SK-N-SH (cell line): ENCODE measurements at regions not wholly inside any gene's neighbourhood (a gene's known extent, or its start where the extent isn't known, plus 50 kb on each side); places are given as distances from the start of the nearest gene placed in this dataset.

Experiments
- POLR2AphosphoS5 ChIP-seq: IDR thresholded peaks from 2 replicates; pipeline ENCODE4 v1.6.1; 2012; ENCODE audit warnings: low read depth, low read length
- RAD21 ChIP-seq: IDR thresholded peaks from 2 replicates; pipeline ENCODE4 v1.6.1; 2012; ENCODE audit warnings: mild to moderate bottlenecking, low read length
- ZBTB33 ChIP-seq: IDR thresholded peaks from 2 replicates; pipeline ENCODE4 v1.4.0; 2012; ENCODE audit warnings: low read depth, borderline replicate concordance

DNA sequence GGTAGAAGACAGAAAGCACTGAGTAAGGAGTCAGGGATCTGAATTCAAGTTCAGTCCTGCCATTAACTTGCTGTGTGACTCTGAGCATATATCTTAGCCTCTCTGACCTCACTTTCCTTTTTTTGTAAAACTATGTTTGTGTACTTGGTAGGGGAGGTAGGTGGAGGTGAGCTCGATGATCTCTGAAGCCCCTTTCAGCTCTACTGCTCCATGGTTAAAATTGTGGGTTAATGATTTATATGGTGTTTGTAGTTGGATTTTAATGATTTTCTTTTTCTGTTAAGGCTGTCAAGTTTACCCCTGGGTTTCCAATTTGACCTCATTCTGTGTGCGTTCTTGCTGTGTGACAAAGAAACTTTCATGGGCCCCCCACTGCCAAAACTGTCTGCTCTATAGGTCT lies 124.1 kb downstream of the CD164 start:
- no peak for TF ChIP-seq RAD21
- TF ChIP-seq ZBTB33, result no peak
- no peak for TF ChIP-seq POLR2AphosphoS5
